NOMO-1 treated with dmso at 0.1 percent for 144 hours (cell line): ENCODE measurements at regions not wholly inside any gene's neighbourhood (a gene's known extent, or its start where the extent isn't known, plus 50 kb on each side); places are given as distances from the start of the nearest gene placed in this dataset.
"Not testable (repeated sequence)": the region's sequence is repeated elsewhere in the genome, so short reads cannot be mapped to it uniquely, and the experiment has no call there.

ENCODE experiments used
- DNase-seq: peaks from one replicate; lab custom pipeline; 2025; ENCODE audit not compliant: unreplicated experiment; lab: John Stamatoyannopoulos, UW

- no peak for DNase-seq
Measured at GRCh38 chr11:15830741-15831428, 525.5 kb downstream of the SOX6 start.

GRCh38 chr11:15835788-15836411, 520.4 kb downstream of the SOX6 start:
- DNase-seq: no peak

- DNase-seq: no peak
Measured at GRCh38 chr11:15836795-15837194, 519.6 kb downstream of the SOX6 start.

- no peak for DNase-seq
Measured at GRCh38 chr11:15837901-15838489, 518.4 kb downstream of the SOX6 start.

- no peak for DNase-seq
Measured at GRCh38 chr11:15839061-15839460, 517.3 kb downstream of the SOX6 start.

GRCh38 chr11:15840966-15841365, 515.4 kb downstream of the SOX6 start:
- DNase-seq: no peak

- DNase-seq: no peak
Measured at GRCh38 chr11:15841931-15842740, 514.2 kb downstream of the SOX6 start.

- DNase-seq: no peak
Measured at GRCh38 chr11:15843309-15843872, 513.0 kb downstream of the SOX6 start.

- no peak for DNase-seq
Measured at GRCh38 chr11:15845261-15845660, 511.1 kb downstream of the SOX6 start.

- no peak for DNase-seq
Measured at GRCh38 chr11:15848631-15849168, 507.6 kb downstream of the SOX6 start.

GRCh38 chr11:15849257-15849656, 507.1 kb downstream of the SOX6 start:
- no peak for DNase-seq

GRCh38 chr11:15850335-15850734, 506.0 kb downstream of the SOX6 start:
- not testable (repeated sequence) for DNase-seq

GRCh38 chr11:15851051-15851498, 505.3 kb downstream of the SOX6 start:
- no peak for DNase-seq

- DNase-seq: no peak
Measured at GRCh38 chr11:15852179-15852578, 504.2 kb downstream of the SOX6 start.

- no peak for DNase-seq
Measured at GRCh38 chr11:15854245-15854644, 502.1 kb downstream of the SOX6 start.

GRCh38 chr11:15858881-15859280, 497.5 kb downstream of the SOX6 start:
- DNase-seq: no peak

- DNase-seq: no peak
Measured at GRCh38 chr11:15859411-15859810, 496.9 kb downstream of the SOX6 start.

- DNase-seq: no peak
Measured at GRCh38 chr11:15861256-15861655, 495.1 kb downstream of the SOX6 start.

- DNase-seq: no peak
Measured at GRCh38 chr11:15863411-15863810, 492.9 kb downstream of the SOX6 start.

- DNase-seq: no peak
Measured at GRCh38 chr11:15864026-15864805, 492.1 kb downstream of the SOX6 start.
